Left ventricle myocardium inferior (tissue), 1 donor: ENCODE measurements at regions not wholly inside any gene's neighbourhood (a gene's known extent, or its start where the extent isn't known, plus 50 kb on each side); places are given as distances from the start of the nearest gene placed in this dataset.
A peak's percentile ranks its signal among the peaks of the same experiment; 100 is the strongest.
"Not testable (repeated sequence)": the region's sequence is repeated elsewhere in the genome, so short reads cannot be mapped to it uniquely, and the experiment has no call there.

Experiments
- DNase-seq: peaks from one replicate; pipeline ENCODE4 v3.0.0-alpha.2; 2020
- H3K27ac ChIP-seq: fragments of 200-600 bp; replicated peaks from 2 replicates; pipeline ENCODE4 v1.8.0; 2021
- H3K27me3 ChIP-seq: fragments of 200-600 bp; 2 replicates; pipeline ENCODE4 v1.8.0; 2021; ENCODE audit warnings: low read depth
- H3K36me3 ChIP-seq: fragments of 200-600 bp; 2 replicates; pipeline ENCODE4 v1.8.0; 2021
- H3K4me1 ChIP-seq: fragments of 200-600 bp; 2 replicates; pipeline ENCODE4 v1.8.0; 2021
- H3K4me3 ChIP-seq: fragments of 200-600 bp; 2 replicates; pipeline ENCODE4 v1.8.0; 2021; ENCODE audit warnings: mild to moderate bottlenecking, moderate library complexity
- H3K9me3 ChIP-seq: fragments of 200-600 bp; replicated peaks from 2 replicates; pipeline ENCODE4 v1.8.0; 2021
- intact Hi-C: fragments of 100-400 bp; cut with micrococcal nuclease; formaldehyde crosslinking; loops from one replicate; pipeline ENCODE4 v1.11.0; 2022
- TF ChIP-seq, protein P1 (sequence below): fragments of 200-600 bp; IDR thresholded peaks from 2 replicates; pipeline ENCODE4 v1.8.0; 2021; ENCODE audit warnings: antibody characterized with exemption, mild to moderate bottlenecking, borderline replicate concordance
- donor health status: DM: no; HTN: yes; CAD: no; lungs with severe emphysema.

DNA sequence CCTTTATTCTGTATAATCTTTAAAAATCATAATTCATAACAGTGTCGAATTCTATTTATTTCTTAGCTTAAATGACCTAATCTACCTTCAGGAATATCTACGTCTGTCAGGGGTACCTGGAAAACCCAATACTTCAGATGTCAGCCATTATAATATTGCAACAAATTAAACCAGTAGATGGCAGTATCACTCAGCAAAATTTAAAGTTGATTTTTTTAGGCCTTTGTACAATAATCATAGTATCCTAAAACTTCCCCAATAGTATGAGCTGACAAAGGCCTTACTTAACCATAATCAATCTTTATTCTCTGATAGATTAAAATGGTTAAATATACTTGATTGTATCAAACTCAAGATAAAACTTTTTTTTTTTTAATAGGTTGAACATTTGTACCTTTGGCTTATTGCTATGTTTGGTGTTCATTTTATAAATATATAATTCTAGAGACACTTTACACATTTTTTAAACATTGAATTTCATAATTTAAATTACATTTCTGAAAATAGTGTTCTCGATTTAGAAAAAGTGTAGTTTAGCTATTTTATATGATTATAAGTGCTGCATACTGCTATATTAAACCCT is 830.2 kb upstream of the SPRY2 start:
- no peaks in the 10 kb centered on the region for H3K27me3 ChIP-seq
- no peaks in the 10 kb centered on the region for H3K4me1 ChIP-seq
- intact Hi-C loops, result no loop called here
- H3K27ac ChIP-seq, result no peak overlapping the region
- no peaks in the 10 kb centered on the region for H3K9me3 ChIP-seq
- no peak for DNase-seq
- H3K4me3 ChIP-seq, result no peak overlapping the region
- TF ChIP-seq, protein P1, sequence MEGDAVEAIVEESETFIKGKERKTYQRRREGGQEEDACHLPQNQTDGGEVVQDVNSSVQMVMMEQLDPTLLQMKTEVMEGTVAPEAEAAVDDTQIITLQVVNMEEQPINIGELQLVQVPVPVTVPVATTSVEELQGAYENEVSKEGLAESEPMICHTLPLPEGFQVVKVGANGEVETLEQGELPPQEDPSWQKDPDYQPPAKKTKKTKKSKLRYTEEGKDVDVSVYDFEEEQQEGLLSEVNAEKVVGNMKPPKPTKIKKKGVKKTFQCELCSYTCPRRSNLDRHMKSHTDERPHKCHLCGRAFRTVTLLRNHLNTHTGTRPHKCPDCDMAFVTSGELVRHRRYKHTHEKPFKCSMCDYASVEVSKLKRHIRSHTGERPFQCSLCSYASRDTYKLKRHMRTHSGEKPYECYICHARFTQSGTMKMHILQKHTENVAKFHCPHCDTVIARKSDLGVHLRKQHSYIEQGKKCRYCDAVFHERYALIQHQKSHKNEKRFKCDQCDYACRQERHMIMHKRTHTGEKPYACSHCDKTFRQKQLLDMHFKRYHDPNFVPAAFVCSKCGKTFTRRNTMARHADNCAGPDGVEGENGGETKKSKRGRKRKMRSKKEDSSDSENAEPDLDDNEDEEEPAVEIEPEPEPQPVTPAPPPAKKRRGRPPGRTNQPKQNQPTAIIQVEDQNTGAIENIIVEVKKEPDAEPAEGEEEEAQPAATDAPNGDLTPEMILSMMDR, result peak; percentile 64
- no peaks in the 10 kb centered on the region for H3K36me3 ChIP-seq

DNA sequence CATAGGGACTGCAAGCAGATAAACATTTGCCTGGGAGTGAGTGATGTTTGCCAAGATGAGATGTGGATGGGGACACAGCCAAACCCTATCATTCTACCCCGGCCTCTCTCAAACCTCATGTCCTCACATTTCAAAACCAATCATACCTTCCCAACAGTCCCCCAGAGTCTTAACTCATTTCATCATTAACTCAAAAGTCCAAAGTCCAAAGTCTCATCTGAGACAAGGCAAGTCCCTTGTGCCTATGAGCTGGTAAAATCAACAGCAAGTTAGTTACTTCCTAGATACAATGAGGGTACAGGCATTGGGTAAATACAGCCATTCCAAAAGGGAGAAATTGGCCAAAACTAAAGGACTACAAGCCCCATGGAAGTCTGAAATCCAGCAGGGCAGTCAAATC is 822.9 kb upstream of the SPRY2 start:
- H3K9me3 ChIP-seq, H3K4me1 ChIP-seq, H3K4me3 ChIP-seq, H3K27ac ChIP-seq, H3K27me3 ChIP-seq, intact Hi-C loops, H3K36me3 ChIP-seq, DNase-seq: not testable (repeated sequence)

DNA sequence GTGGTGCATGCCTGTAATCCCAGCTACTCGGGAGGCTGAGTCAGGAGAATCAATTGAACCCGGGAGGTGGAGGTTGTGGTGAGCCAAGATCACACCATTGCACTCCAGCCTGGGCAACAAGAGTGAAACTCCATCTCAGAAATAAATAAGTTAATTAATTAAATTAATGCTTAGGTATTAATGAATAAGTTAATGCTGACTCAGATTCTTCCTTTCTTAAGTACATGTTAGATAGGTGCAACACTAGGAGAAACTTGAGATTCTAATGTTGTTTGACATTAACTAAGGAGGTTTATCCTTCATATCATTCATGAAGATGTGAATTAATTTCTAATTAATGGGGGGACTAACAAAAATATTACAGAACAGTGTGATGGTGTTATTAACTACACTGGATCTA is 812.6 kb upstream of the SPRY2 start:
- Histone ChIP-seq H3K4me1 (no peaks in the 10 kb centered on the region), H3K9me3 (no peaks in the 10 kb centered on the region), H3K27ac (no peak overlapping the region), H3K4me3 (no peak overlapping the region), H3K27me3 (no peaks in the 10 kb centered on the region), H3K36me3 (no peaks in the 10 kb centered on the region)
- no peak for DNase-seq
- TF ChIP-seq, protein P1, result no peak
- intact Hi-C loops, result no loop called here

DNA sequence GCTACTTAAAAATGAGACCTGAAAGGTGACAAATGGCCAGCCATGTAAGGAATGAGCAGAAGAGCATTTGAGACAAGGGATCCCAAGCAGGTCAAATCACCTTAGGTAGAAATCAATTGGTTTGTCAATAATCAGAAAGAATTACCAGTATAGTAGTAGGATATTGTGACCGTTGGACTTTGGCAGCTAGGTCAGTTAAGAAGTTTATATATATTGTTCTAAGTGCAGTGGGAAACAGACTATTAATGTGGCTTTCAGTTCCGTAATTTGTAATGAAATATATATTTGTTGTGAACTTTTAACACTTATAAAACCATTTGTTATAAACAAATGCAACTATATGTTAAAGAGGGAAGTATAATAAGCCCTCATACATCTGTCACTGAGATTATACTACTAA is 807.9 kb upstream of the SPRY2 start:
- Histone ChIP-seq H3K36me3 (no peaks in the 10 kb centered on the region), H3K27ac (no peak overlapping the region), H3K27me3 (no peaks in the 10 kb centered on the region), H3K4me3 (no peak overlapping the region), H3K9me3 (no peaks in the 10 kb centered on the region), H3K4me1 (no peaks in the 10 kb centered on the region)
- TF ChIP-seq, protein P1, result no peak
- no peak for DNase-seq
- intact Hi-C loops, result no loop called here

DNA sequence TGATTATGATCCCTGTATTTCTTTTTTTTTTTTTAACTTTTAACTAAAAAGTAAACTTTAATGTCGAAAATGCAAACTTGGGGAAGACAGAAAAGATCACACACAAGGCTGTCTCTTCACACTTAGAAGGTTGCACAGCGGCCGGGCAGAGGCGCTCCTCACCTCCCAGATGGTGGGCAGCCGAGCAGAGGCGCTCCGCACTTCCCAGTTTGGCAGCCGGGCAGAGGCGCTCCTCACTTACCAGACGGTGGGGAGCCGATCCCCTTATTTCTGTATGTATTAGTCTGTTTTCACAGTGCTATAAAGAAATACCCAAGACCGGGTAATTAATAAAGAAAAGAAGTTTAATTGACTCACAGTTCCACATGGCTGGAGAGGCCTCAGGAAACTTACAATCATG is 805.6 kb upstream of the SPRY2 start:
- H3K27ac ChIP-seq, H3K4me1 ChIP-seq, H3K27me3 ChIP-seq, intact Hi-C loops, H3K36me3 ChIP-seq, DNase-seq, H3K4me3 ChIP-seq, H3K9me3 ChIP-seq: not testable (repeated sequence)

DNA sequence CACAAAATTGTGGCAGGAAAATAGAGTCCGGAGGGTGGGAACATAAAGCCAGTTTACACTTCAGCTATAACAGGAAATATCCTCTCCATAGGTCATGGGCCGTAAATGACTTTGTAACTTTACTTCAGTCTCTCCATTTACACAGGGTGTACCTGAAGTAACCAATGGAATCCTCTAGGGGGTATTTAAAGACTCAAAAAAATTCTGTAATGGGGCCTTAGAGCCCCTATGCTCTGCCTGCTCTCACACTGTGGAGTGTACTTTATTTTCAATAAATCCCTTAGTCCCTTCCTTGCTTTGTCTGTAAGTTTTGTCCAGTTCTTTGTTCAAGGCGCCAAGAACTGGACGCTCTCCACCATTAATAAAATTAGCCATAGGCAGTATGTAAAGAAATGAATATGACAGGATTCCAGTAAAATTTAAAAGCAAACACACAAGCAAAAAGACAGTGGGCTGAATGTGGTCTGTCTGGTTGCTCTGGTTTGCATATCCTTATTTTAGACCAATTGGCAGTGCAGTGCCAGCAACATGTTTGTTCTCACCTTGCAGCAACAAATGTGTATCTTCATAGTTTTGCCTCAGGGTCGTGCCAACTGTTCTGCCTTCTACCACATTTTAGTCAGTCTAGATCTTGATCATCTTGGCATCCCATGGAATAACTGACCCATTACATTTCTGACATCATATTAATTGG is 801.5 kb upstream of the SPRY2 start:
- Histone ChIP-seq H3K27ac (no peak overlapping the region), H3K36me3 (no peaks in the 10 kb centered on the region), H3K4me1 (no peaks in the 10 kb centered on the region), H3K27me3 (no peaks in the 10 kb centered on the region), H3K4me3 (no peak overlapping the region), H3K9me3 (no peaks in the 10 kb centered on the region)
- DNase-seq, result no peak
- intact Hi-C loops, result no loop called here
- TF ChIP-seq, protein P1, result no peak
